Esophagus muscularis mucosa (tissue), 4 donors: ENCODE measurements at regions not wholly inside any gene's neighbourhood (a gene's known extent, or its start where the extent isn't known, plus 50 kb on each side); places are given as distances from the start of the nearest gene placed in this dataset.

ENCODE experiments used
- EP300 ChIP-seq: sonication (generic); formaldehyde crosslinking; IDR thresholded peaks from one replicate; pipeline ENCODE4 v1.6.1; 2017; ENCODE audit warnings: antibody characterized with exemption
- POLR2A ChIP-seq: fragments of 450-650 bp; IDR thresholded peaks from one replicate; pipeline ENCODE4 v1.6.1; 2017; ENCODE audit warnings: antibody characterized with exemption, moderate library complexity, mild to moderate bottlenecking, low read depth
- POLR2AphosphoS5 ChIP-seq, 2 donors: sonication (generic); formaldehyde crosslinking; IDR thresholded peaks; one replicate each; pipeline ENCODE4 v1.6.1; 2017; ENCODE audit warnings: antibody characterized with exemption in 2 of 2
- TF ChIP-seq, protein P1 (sequence below), 3 experiments: fragments of 200-600 bp in 2 of 3; fragments of 450-650 bp in 1 of 3; sonication (generic) in 2 of 3; IDR thresholded peaks; one replicate each; pipeline ENCODE4 v1.5.1; 2017 to 2019; ENCODE audit warnings: antibody characterized with exemption in 3 of 3, mild to moderate bottlenecking in 2 of 3, moderate library complexity in 1 of 3

DNA sequence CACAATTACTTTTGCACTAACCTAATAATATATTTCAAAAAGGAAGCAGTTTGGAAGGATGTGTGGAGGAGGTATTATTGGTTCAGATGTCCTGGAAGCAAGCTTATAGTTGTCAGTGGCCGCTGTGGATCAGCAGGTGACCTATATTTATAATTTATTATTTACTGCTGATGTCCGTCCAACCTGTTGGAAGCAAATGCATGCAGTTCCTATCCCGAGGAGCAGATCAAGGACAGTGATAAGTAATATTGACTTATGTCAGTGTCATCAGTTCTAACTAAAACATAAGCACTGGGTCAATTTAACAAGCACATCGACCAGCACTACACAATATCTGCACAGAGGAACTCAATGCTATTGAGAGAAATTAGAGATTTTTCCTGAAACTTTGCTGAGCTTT lies 270.1 kb downstream of the BRINP2 start:
- TF ChIP-seq, protein P1, sequence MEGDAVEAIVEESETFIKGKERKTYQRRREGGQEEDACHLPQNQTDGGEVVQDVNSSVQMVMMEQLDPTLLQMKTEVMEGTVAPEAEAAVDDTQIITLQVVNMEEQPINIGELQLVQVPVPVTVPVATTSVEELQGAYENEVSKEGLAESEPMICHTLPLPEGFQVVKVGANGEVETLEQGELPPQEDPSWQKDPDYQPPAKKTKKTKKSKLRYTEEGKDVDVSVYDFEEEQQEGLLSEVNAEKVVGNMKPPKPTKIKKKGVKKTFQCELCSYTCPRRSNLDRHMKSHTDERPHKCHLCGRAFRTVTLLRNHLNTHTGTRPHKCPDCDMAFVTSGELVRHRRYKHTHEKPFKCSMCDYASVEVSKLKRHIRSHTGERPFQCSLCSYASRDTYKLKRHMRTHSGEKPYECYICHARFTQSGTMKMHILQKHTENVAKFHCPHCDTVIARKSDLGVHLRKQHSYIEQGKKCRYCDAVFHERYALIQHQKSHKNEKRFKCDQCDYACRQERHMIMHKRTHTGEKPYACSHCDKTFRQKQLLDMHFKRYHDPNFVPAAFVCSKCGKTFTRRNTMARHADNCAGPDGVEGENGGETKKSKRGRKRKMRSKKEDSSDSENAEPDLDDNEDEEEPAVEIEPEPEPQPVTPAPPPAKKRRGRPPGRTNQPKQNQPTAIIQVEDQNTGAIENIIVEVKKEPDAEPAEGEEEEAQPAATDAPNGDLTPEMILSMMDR (IDR thresholded peaks at IDR 0.05), result no peak
- TF ChIP-seq POLR2A (no peak), EP300 (no peak), POLR2AphosphoS5 (IDR thresholded peaks at IDR 0.05) (no peak)
